ENCODE measurements at regions not wholly inside any gene's neighbourhood (a gene's known extent, or its start where the extent isn't known, plus 50 kb on each side); places are given as distances from the start of the nearest gene placed in this dataset.
"Not testable (repeated sequence)": the region's sequence is repeated elsewhere in the genome, so short reads cannot be mapped to it uniquely, and the experiment has no call there.

DNA sequence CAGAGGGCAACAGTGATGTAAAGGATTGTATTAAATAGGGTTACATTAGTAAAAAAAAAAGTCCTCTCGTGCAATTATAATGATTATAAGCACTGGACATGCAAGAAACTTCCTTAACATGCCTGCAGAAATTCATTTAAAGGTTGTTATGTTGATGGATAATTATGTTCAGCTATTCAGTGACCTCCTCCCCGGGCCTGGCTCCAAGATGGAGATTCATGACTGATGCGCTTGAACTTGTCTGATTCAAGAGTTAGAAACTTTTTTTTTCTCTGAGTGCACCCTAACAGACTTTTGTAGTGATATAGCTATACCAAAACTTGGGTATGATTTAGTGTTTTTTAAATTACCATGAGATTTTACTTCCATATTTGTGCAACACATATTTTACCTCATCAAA is 1170.0 kb upstream of the CITED2 start:
- DNase-seq = no peak

DNA sequence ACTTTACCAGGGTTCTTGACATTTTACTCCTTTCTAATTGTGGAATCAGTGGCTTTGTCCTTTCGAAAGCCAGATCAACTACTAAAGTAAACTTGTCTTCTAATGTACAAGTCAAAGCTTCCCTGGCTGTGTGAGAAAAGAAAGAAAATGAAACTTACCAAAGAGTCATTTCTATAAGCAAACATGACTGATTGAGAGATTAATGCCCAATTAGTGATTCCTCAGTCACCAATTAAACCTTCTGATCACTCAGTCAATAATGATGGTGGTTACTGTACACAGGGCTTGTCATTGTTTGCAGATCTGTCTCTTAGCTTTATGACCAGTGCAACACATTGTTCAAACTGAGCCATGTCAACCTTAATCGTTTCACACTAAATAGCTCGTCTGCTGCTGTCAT is 1168.4 kb upstream of the CITED2 start:
- DNase-seq = peak; percentile 18

DNA sequence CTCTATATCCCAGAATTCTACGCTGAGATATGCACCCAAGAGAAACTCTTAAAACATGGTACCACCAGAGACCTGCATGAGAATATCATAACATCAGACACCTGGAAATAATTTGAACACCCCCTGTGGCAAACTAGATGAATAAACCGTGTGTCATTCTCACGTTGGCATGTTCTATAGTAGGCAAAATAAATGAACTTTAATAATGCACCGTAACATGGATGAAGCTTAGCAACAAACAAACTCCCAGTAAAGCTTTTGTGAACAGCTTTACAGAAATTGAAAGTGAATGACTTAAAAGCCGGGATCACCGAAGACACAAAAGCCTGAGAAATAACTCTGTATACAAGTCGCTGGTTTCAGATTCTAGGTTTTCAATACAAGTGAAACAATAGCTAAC is 1166.8 kb upstream of the CITED2 start:
- no peak for DNase-seq

DNA sequence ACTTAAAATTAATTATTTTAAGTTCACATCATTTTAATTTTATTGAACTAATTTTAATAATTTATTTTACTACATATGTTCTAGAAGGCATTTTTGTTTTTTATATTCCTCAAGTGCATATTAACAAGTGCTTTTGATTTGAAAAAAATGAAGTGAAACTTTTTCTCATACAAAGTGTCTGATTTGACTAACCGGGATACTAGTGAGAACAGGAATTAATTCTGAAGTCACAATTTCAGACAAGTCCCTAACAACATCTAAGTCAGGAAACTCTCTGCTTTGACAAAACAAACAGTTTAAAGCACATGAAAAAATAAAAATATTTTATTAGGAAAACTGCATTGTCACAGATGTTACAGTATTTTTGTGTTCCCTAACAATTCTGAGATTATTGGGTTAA is 1166.3 kb upstream of the CITED2 start:
- no peak for DNase-seq

DNA sequence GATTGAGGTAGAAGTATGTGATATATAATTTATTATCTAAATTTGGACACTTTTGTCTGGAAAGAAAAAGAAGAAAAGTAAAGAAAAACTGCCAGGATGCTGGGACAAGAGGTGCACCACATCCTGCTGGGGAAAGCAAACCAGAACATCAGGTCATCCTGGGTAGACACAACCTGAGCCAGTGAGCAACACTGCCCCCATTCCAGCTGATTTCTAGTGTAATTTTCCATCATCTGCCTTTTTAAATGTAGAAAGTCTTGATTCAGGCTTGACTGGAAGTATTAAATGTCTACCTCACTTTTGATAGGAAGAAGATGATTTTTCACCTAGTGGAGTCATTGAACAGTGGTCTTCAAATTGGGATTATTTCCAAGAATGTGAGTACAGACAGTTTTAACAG is 1164.5 kb upstream of the CITED2 start:
- DNase-seq = no peak

DNA sequence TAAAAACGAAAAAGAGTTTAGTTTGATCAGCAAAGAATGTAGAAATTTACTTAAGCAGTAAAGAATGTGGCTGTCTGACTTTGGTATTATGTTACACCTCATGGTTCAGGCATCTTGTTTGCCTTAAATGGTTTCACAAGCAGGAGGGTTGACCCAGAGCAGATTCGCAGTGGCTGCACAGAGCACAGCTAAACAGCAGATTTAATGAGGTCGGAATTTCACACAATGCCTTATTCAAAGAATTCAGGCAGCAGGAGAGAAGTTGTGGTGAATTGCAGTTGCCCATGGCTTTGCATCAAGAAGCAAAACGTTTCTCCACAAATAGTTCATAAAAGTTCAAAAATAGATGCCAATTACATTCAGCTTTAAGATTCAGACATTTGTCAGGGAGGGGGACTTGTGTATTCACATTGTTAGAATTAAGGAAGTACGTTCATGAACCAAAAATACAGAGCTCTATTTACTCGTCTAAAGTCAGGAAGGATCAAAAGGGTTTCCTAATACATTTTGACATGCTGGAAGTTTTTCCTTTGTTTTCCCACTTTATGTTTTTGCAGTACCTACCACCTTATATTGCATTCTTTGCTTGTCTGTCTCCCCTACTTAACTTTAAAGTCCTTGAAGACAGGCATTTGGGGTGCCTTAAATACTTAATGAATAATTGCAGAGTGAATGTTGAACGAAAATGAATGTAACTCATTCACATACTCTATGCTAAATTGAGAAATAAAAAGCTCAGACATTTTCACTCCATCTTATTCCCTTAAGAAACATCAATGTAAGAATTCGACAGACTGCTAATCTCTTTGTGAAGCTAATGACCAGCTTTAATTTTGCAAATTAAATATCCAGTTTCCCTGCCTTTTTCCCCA is 1163.6 kb upstream of the CITED2 start:
- DNase-seq = no peak

DNA sequence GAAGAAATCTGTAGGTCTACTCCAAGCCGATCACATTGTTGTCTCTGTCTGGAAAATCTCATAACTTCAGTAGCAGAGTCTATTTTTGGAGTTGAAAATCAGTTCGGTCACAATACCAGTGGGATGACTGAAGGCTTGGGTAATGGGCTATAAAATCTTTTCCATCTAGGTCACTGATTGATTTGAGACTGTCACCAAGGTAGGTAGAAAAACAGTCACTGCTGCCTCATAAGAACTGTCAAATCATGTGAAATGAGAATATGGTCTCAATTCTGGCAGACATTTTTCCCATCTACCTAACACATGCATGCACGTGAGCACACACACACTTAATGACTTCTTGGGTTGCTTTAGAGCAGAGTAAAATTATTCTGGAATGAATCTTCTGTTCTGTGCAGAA is 1162.8 kb upstream of the CITED2 start:
- DNase-seq = no peak

DNA sequence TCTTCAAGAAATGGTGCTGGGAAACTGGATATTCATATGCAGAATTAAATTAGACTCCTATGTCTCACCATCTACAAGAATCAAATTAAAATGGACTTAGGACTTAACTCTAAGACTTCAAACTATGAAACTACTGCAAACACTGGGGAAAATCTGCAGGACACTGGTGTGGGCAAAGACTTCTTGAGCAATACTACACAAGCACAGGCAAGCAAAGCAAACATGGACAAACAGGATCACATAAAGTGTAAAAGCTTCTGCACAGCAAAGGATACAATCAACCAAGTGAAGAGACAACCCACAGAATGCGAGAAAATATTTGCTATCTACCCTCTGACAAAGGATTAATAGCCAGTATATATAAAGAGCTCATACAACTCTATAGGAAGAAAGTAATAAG is 1161.1 kb upstream of the CITED2 start:
- no peak for DNase-seq

DNA sequence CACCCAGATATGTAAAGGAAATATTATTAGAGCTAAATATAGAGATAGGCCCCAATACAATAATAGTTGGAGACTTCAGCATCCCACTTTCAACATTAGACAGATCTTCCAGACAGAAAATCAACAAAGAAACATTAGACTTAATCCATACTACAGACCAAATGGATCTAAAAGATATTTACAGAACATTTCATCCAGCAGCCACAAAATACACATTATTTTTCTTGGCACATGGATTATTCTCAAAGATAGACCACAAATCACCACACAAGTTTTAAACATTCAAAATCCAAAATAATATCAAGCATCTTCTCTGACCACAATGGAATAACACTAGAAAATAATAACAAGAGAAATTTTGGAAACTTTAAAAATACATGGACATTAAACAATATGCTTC is 1159.1 kb upstream of the CITED2 start:
- no peak for DNase-seq

DNA sequence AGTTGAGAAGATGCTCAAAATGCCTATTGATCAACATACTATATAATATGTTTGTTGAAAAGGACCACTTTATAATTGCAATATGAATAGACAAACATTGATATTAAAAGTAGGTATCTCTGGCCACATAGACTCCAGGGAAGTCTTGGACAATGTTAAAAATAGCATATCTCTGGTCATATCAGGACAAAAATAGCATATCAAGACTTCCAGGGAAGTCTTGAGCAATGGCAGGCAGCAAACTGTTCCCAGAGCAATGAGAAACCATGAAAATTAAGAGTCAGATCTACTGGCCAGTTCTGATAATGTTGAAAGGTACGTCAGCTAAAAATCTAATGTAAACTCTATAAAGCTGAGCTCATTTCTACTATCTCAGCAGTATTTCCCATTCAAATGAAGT is 1130.3 kb upstream of the CITED2 start:
- no peak for DNase-seq

DNA sequence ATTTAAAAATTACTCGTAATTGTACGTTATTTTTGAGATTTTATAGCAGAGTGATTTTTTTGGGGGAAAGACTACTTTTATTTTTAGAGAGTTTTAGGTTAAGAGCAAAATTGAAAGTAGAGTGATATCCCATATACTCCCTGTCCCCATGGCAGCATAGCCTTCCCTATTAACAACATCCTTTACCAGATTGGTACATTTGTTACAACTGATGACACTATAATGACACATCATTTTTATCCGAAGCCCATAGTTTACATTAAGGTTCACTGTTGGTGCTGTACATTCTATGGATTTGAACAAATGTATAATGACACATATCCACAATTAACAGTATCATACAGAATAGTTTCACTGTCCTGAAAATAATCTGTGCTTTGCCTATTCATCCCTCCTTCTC is 1126.4 kb upstream of the CITED2 start:
- no peak for DNase-seq

DNA sequence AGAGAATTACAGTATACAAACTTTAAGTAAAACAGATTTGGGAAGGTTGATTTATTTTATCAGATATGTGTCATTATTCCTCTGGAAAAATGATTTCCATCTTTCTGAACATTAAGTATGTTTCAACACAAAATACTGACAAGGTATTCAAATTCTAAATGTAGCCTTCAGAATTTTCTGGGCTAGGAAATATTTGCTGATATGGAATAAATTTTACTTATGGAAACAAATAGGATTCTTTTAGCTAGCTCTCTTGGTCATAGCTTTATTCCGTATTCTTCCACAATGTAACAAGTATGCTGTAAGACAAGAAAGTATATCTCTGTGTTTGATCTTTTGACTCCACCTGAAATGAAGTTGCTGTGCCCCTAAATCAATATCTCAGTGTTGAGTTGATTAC is 1125.2 kb upstream of the CITED2 start:
- no peak for DNase-seq

DNA sequence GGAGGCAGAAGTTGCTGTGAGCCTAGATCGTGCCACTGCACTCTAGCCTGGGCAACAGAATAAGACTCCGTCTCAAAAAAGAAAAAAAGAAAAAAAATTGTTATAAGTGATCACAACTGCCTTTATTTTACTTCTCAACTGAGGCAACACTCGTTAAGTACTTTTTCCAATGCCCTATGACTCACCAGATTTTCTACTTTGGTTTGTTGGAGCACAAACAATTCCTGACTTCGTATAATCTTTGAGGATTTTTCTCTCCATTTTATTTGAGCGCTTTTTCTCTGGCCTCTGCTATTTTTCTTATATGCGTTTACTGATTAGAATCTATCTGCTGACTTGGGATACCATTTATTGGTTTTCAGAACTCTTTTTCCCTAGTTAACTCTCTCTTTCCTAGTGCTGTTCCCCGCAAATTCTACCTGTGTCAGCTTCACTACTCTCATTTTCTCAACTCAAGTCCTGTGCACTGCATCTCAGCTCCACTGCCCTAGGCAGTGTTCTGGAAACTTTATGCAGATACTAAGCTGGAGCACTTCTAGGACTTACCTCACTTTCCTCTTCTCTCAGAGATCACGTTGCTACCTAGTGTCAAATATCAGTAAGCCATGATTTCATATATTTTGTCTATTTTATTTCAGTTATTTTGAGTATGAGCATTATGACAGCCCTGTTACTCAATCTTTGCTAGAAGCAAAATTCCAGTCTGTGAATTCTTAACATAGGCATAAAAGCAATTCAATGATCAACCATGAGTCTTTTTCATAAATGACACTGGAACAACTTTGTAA is 1120.1 kb upstream of the CITED2 start:
- no peak for DNase-seq

DNA sequence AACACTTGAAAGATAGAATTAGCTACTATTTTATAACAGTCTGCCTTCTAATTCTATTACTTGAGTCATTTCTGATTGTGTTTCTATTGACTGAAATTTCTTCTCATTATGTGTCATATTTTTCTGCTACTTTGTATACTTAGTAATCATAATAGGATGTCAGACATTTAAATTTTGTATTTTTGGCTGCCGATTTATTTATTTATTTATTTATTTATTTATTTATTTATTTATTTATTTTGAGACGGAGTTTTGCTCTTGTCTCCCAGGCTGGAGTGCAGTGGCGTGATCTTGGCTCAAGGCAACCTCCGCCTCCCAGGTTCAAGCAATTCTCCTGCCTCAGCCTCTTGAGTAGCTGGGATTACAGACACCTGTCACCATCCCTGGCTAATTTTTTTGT is 1119.0 kb upstream of the CITED2 start:
- DNase-seq = not testable (repeated sequence)

DNA sequence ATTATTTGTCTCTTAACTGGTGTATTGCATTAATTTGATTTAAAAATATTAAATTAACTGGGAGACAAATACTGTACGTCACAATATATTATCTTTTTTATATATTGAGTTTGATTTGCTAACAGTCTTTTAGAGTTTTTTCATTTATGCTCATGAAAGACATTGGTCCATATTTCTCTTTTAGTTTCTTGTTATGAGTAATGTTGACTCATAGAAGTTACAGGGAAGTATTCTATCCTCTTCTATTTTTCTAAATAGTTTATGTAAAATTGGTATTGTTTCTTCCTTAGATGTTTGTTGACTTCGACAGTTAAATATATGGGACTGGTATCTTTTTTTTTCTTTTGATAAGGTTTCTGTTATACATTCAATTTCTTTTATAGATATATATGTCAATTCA is 1115.6 kb upstream of the CITED2 start:
- DNase-seq = no peak

DNA sequence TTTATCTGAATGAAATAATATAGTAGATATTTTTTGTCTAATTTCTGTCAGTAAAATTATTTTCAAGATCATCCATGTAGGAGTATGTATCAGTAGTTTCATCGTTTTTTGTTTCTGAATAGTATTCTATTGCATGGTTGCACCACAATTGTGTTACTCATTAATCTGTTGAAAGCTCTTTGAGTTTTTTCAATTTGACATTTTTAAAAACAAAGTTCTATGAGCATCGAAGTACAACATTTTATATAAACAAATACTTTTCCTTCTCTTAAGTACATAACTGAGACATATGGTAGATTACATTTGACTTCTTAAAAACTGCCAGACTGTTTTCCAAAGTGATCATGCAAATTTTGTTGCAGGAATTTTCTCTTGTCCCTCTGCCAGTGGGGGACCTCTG is 1113.1 kb upstream of the CITED2 start:
- DNase-seq = no peak

DNA sequence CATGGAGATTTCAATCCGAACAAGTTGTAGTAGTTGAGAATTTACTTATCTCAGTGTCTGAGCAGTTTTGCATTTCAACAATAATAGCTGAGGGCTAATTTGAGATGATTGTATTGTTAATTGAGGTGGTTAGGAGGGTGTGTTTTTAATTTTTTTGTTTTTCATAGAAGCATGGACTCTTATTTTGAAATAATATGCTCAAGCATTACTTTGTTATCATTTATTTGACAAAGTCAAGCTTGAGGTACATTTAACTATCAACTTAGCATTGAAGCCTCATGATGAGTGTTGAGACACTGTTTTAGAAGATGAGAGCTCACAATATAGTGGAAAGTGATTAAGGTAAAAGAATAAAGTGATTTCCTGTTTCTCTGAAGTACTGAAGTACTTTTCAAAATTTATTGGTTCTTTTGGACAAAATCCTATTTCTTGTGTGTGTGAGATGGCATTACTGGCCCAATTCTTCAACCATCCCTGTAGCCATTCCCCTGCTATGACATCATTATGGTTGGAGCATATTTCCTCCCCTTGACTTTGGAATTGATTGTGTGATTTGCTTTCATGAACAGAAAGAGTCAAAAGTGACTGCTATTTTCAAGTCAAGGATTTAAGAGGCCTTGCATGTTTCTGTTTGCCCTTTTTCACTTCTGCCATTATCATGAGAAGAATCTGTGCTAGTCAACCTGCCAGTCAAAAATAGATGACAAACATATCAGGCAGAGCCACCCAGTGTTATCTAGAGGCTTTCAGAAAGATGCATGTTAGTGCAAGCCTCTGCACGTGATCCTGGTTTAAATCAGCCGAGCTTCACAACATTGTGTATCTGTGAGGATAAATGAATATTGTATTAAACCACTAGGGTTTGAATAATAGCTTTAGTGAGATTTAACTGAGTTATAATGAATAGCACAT is 1112.3 kb upstream of the CITED2 start:
- DNase-seq = no peak

DNA sequence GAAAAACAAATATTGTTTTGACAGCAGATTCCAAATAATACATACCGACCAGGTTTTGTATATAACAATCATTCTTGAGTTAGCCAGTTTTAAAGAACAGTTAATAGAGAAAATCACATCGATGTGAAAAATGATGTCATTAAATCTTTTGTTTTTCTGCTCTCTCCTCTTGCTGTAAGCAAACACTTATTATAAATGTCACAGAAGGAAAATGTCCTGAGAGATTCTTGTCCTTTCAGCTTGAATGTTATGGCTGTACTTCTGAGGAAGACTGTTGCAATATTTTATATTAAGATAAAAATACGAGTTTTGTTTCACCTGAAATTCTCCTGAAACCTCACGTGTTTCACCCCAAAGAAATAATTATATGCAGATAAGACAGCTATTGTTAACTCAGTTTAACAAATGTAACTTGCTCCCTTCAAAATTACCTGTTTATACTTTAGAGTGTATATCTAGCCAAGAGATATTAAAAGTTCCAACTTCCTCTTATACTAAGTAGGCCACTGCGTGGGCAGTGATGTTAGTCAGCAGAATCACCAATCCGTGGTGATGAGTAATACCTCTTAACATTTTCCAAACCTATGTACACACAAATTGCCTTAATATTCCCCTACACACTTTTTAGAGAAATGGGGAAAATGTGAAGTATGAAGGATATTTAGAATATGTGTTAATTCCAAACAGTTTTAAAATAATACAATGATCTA is 1111.4 kb upstream of the CITED2 start:
- no peak for DNase-seq

DNA sequence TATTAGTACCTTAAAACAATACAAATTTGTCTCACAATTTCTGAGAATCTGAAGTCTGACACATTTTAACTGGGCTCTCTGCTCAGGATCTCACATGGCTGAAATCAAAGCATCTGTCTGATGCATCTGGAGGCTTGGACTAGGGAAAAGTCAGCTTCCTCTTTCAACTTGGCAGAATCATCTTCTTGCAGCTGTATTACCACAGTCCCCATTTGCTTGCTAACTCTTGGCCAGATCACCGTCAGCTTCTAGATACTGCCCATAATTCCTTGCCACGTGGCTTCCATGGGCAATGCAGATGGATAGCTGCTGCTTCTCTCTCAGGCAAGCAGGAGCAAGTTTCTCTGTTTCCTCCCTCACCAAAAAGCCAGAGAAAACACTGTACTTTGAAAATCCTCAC is 1106.4 kb upstream of the CITED2 start:
- DNase-seq = no peak

DNA sequence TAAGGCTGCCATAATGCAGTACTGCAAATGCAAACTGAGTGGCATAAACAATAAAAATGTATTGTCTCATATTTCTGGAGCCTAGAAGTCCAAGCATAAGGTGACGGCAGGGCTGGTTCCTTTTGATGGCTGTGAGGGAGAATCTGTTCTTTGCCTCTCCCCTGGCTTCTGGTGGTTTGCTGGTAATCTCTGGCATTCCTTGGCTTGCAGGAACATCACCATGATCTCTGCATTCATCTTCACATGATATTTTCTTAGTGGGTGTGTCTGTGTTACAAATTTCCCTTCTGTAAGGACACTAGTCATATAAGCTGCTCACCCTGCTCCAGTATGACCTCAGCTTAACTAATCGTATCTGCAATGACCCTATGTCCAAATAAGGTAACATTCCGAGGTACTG is 1104.2 kb upstream of the CITED2 start:
- no peak for DNase-seq

DNA sequence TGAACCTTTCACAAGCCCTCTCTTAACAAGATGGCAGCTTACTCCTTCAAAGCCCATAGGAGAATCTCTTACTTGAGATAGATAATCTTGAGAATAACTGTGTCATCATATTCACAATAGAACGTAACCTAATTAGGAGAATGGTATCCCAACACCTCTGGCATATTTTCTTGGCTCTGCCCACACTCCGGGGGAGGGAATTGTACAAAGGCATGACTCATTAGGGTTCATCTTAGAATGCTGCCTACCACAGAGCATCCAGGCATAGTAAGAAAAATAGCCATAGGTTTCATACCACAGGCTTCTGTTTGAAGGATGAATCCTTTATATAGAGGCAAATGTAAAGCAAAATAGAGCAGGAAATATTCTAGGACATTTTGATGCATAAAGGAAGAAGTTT is 1100.6 kb upstream of the CITED2 start:
- no peak for DNase-seq

DNA sequence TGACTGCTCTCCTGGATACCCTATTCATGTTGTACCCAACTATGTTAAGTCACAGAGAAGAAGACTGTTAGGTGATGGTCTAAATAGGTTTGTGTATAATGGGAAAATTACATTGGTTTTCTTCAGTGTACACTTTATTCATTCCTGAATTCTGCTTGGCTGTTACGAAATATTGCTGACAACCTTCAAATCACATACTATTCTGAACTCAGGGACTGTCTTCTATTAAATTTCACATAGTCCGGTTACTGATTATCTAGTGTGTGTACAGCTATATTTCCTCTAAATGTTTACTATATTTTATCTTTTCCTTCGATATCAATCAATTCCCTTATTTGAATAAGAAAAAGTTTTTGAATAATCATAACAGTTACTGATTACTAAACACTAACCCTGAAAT is 1090.3 kb upstream of the CITED2 start:
- no peak for DNase-seq

DNA sequence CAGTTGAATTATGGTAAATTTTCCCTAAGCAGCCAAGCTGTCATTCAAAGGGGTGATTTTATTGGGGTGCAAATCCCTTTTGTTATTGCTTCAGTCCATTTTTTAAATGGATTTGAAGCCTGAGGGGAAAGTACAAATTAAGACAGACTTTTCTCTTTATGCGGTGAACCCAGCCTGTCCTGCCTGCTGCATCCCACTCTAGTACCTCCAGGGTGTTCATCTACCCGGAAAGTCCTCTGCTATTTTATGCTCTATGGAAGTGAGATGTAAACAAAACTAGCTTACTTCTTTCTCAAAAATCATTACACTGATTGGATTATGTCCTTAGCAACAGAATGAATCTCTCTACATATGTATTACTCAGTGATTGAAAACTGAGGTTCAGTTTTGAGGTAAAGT is 1088.9 kb upstream of the CITED2 start:
- no peak for DNase-seq
